ENCODE measurements at regions not wholly inside any gene's neighbourhood (a gene's known extent, or its start where the extent isn't known, plus 50 kb on each side); places are given as distances from the start of the nearest gene placed in this dataset.

- no peak for TF ChIP-seq CTCF (IDR thresholded peaks at IDR 0.05)
- TF ChIP-seq EZH2 (IDR thresholded peaks at IDR 0.05): no peak
Observed at GRCh38 chr12:107832441-107832840, 57.9 kb downstream of the ASCL4 start.
